WTC11 (cell line): ENCODE measurements at regions not wholly inside any gene's neighbourhood (a gene's known extent, or its start where the extent isn't known, plus 50 kb on each side); places are given as distances from the start of the nearest gene placed in this dataset.

Source experiments
- ATAC-seq: fragments of 200-7000 bp; cut with Tn5 transposase; 2 replicates; pipeline ENCODE4 v1.10.0; 2021; ENCODE audit warnings: mild to moderate bottlenecking, moderate library complexity
- CTCF ChIA-PET: fragments of 300-600 bp; sonication (Branson Sonifier 250); formaldehyde crosslinking; loops from one replicate; lab custom pipeline; 2021; ENCODE audit warnings: antibody characterized with exemption; lab: Charles Lee
- POLR2A ChIA-PET: fragments of 350-600 bp; sonication (Branson Sonifier 250); formaldehyde crosslinking; loops from one replicate; lab custom pipeline; 2021; ENCODE audit warnings: antibody characterized with exemption; lab: Charles Lee
- DNase-seq: peaks from one replicate; pipeline ENCODE4 v3.0.0; 2021; ENCODE audit warnings: low spot score
- H3K27ac Mint-ChIP-seq: 2 replicates; pipeline ENCODE4 v1.8.0; 2021; ENCODE audit warnings: mixed read lengths
- H3K27me3 Mint-ChIP-seq: 2 replicates; pipeline ENCODE4 v1.8.0; 2021; ENCODE audit warnings: low read depth, mild to moderate bottlenecking, moderate library complexity, mixed read lengths
- H3K36me3 Mint-ChIP-seq: 2 replicates; pipeline ENCODE4 v1.8.0; 2021; ENCODE audit warnings: mixed read lengths
- H3K4me1 Mint-ChIP-seq: 2 replicates; pipeline ENCODE4 v1.8.0; 2022; ENCODE audit warnings: mixed read lengths
- H3K4me3 Mint-ChIP-seq: 2 replicates; pipeline ENCODE4 v1.8.0; 2021; ENCODE audit warnings: mild to moderate bottlenecking, moderate library complexity, mixed read lengths
- H3K9me3 Mint-ChIP-seq: 2 replicates; pipeline ENCODE4 v1.8.0; 2021; ENCODE audit warnings: mixed read lengths
- ATF3 ChIP-seq: sonication (generic); formaldehyde crosslinking; conservative IDR thresholded peaks from 2 replicates; pipeline ENCODE4 v1.8.1; 2022; ENCODE audit warnings: mild to moderate bottlenecking, missing genetic modification reagents
- CREM ChIP-seq: sonication (generic); formaldehyde crosslinking; IDR thresholded peaks from 2 replicates; pipeline ENCODE4 v1.8.1; 2022; ENCODE audit warnings: mild to moderate bottlenecking, missing genetic modification reagents, moderate library complexity
- E2F4 ChIP-seq: sonication (generic); formaldehyde crosslinking; IDR thresholded peaks from 2 replicates; pipeline ENCODE4 v1.8.1; 2022; ENCODE audit warnings: low read depth, mild to moderate bottlenecking, moderate library complexity, missing genetic modification reagents, borderline replicate concordance
- FOXP4 ChIP-seq: sonication (generic); formaldehyde crosslinking; IDR thresholded peaks from 2 replicates; pipeline ENCODE4 v1.8.0; 2022; ENCODE audit warnings: mild to moderate bottlenecking, missing genetic modification reagents
- IRF2 ChIP-seq: sonication (generic); formaldehyde crosslinking; IDR thresholded peaks from 2 replicates; pipeline ENCODE4 v1.8.0; 2022; ENCODE audit warnings: low read depth, missing genetic modification reagents, borderline replicate concordance
- PRRX2 ChIP-seq: fragments of 250-450 bp; sonication (Bioruptor Pico); IDR thresholded peaks from 2 replicates; pipeline ENCODE4 v1.8.0; 2021; ENCODE audit warnings: mild to moderate bottlenecking
- STAT6 ChIP-seq: sonication (generic); formaldehyde crosslinking; conservative IDR thresholded peaks from 2 replicates; pipeline ENCODE4 v1.8.1; 2023; ENCODE audit warnings: mild to moderate bottlenecking, low read depth, missing genetic modification reagents, moderate library complexity
- ZNF232 ChIP-seq: sonication (generic); formaldehyde crosslinking; IDR thresholded peaks from 2 replicates; pipeline ENCODE4 v1.8.0; 2022; ENCODE audit warnings: mild to moderate bottlenecking, missing genetic modification reagents
- ZNF396 ChIP-seq: fragments of 250-450 bp; sonication (Bioruptor Pico); IDR thresholded peaks from 2 replicates; pipeline ENCODE4 v1.8.0; 2021; ENCODE audit warnings: mild to moderate bottlenecking, moderate library complexity, borderline replicate concordance
- ZNF416 ChIP-seq: fragments of 250-450 bp; sonication (Bioruptor Pico); IDR thresholded peaks from 2 replicates; pipeline ENCODE4 v1.9.0; 2021; ENCODE audit warnings: mild to moderate bottlenecking, inconsistent platforms
- ZNF512 ChIP-seq: sonication (generic); formaldehyde crosslinking; IDR thresholded peaks from 2 replicates; pipeline ENCODE4 v1.8.1; 2022; ENCODE audit warnings: missing genetic modification reagents, borderline replicate concordance
- ZNF532 ChIP-seq: fragments of 250-450 bp; sonication (Bioruptor Pico); IDR thresholded peaks from 2 replicates; pipeline ENCODE4 v1.9.0; 2021; ENCODE audit warnings: mild to moderate bottlenecking, borderline replicate concordance

- POLR2A ChIA-PET, result no interaction called here
- CTCF ChIA-PET, result no interaction called here
These were observed 151.8 kb downstream of the RHOU start for GRCh38 chr1:228887101-228887500.

More at GRCh38 chr1:228887101-228887500, 151.8 kb downstream of the RHOU start:
- Mint-ChIP-seq H3K27me3 (peaks cover 2% of the 10 kb centered on the region), H3K4me3 (no peak overlapping the region), H3K36me3 (peaks cover 11% of the 10 kb centered on the region)
- ATAC-seq, result no peak
- no peak for TF ChIP-seq E2F4 (CRISPR knock-in tag)
- TF ChIP-seq FOXP4 (CRISPR knock-in tag), result no peak
- no peak for TF ChIP-seq ZNF512 (CRISPR knock-in tag)
- TF ChIP-seq IRF2, result no peak
- no peak for TF ChIP-seq ATF3 (CRISPR knock-in tag)
- no peak for TF ChIP-seq ZNF396 (CRISPR knock-in tag)
- TF ChIP-seq STAT6, result no peak
- no peak for TF ChIP-seq CREM
- TF ChIP-seq ZNF416 (CRISPR knock-in tag), result no peak
- TF ChIP-seq PRRX2 (CRISPR knock-in tag), result no peak
- TF ChIP-seq ZNF532, result no peak
- no peak for TF ChIP-seq ZNF232 (CRISPR knock-in tag)
- TF ChIP-seq, all 79 proteins: peak for 0
- Mint-ChIP-seq H3K27ac (no peak overlapping the region), H3K9me3 (peaks cover 17% of the 10 kb centered on the region), H3K4me1 (peaks cover 19% of the 10 kb centered on the region)
- DNase-seq, result no peak
